Mammary epithelial cell (primary cell): ENCODE measurements at regions not wholly inside any gene's neighbourhood (a gene's known extent, or its start where the extent isn't known, plus 50 kb on each side); places are given as distances from the start of the nearest gene placed in this dataset.

Experiments
- EZH2 ChIP-seq: IDR thresholded peaks from 2 replicates; pipeline ENCODE4 v1.6.1; 2012; ENCODE audit warnings: low read length, inconsistent platforms, borderline replicate concordance
- TF ChIP-seq, protein P1 (sequence below), 2 donors: IDR thresholded peaks in 1 of 2; conservative IDR thresholded peaks in 1 of 2; 2 replicates each; pipeline ENCODE4 v1.5.1; 2011 to 2012; ENCODE audit warnings: inconsistent platforms in 2 of 2, low read length in 2 of 2, mild to moderate bottlenecking in 2 of 2, control low read depth in 1 of 2, low read depth in 1 of 2; ENCODE audit not compliant: insufficient read depth in 1 of 2; ENCODE audit errors: extremely low read depth in 1 of 2

DNA sequence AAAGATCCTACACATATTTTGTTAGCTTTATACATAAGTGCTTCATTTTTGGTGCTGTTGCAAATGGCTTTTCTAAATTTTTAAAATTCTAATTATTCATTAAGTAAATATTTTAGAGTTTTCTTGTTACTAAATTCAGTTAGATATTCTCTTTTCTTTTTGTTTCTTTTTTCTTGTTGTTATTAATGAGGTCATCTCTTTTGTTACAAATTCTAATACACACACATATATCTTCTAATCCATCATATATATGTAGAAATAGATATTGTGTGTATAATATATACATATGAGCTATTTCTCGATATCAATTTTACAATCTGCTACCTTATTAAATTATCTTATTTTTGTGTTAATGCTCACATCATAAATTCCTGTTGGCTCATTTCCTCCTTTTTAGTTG, 255.9 kb downstream of the GALR1 start:
- TF ChIP-seq, protein P1, sequence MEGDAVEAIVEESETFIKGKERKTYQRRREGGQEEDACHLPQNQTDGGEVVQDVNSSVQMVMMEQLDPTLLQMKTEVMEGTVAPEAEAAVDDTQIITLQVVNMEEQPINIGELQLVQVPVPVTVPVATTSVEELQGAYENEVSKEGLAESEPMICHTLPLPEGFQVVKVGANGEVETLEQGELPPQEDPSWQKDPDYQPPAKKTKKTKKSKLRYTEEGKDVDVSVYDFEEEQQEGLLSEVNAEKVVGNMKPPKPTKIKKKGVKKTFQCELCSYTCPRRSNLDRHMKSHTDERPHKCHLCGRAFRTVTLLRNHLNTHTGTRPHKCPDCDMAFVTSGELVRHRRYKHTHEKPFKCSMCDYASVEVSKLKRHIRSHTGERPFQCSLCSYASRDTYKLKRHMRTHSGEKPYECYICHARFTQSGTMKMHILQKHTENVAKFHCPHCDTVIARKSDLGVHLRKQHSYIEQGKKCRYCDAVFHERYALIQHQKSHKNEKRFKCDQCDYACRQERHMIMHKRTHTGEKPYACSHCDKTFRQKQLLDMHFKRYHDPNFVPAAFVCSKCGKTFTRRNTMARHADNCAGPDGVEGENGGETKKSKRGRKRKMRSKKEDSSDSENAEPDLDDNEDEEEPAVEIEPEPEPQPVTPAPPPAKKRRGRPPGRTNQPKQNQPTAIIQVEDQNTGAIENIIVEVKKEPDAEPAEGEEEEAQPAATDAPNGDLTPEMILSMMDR (conservative IDR thresholded peaks at IDR 0.05 in 1 of 2, IDR thresholded peaks at IDR 0.05 in 1 of 2; ENCODE audit: extremely low read depth in 1 of 2, insufficient read depth in 1 of 2, low read depth in 1 of 2, low read length in 2 of 2): no peak
- TF ChIP-seq EZH2: no peak
